ENCODE measurements at regions not wholly inside any gene's neighbourhood (a gene's known extent, or its start where the extent isn't known, plus 50 kb on each side); places are given as distances from the start of the nearest gene placed in this dataset.
A peak's percentile ranks its signal among the peaks of the same experiment; 100 is the strongest.

DNA sequence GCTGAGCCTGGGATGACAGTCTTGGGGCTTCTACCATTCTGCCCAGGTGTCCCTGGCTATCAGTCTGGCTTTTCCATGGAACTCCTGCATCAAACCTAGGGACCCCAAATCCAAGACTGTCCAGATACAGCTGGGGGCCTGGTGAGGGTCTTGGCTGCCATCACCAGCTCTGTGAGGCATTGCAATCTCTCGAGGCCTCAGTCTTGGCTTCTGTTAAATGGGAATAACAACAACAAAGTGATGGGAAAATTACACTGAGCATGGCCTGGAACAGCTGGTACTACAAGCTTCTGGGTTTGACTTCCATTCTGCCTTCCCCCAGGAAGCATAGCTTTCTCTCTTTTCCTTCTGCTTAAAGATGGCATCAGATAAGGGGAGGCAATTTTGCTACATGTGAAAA is 50.0 kb upstream of the LCTL start:
- no peak for DNase-seq (ENCODE audit: low spot score)

DNA sequence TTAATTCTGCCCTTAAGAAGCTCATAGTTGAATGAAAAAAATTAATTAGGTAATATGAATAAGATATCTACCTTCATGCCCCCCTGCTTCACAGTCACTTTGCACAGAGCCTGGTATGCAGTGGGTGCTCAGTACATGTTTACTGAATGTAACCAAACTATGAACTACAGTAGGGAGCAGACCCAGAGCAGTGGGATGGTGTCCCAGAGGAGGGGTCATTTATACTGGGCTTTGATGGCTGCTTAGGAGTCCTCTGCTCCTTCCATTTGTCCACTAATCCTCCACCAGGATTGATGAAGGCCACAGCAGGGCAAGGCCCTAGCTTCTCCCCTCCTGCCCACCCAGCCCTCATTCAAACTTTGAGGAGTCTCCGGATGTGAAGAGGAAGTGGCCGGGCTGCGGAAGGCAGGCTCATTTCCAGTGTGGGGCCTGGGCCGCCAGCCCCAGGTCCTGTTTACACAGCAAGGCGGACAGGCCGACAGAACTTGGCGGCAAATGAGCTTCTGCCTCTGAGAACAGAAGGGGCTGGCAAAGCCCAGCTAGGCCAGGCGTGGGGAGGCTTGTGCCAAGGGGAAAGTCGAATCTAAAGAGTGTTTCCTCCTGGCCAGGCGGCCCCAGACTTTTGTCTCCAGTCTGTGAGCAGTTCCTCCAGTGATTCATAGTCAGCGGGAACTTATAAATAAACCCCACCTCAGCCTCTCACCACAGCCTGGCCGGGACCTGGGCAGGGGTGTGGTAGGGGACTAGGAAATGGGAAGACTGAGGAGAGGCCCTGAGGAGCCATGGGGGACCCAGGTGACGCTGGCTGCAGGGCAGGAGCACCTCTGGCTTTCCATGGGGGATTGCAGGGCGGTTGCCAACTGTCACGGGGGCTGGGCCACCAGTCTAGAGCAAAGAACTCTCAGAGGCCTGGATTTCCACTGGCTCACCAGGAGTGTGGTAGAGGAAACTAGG is 51.6 kb upstream of the LCTL start:
- DNase-seq (ENCODE audit: low spot score): peak; percentile 76

DNA sequence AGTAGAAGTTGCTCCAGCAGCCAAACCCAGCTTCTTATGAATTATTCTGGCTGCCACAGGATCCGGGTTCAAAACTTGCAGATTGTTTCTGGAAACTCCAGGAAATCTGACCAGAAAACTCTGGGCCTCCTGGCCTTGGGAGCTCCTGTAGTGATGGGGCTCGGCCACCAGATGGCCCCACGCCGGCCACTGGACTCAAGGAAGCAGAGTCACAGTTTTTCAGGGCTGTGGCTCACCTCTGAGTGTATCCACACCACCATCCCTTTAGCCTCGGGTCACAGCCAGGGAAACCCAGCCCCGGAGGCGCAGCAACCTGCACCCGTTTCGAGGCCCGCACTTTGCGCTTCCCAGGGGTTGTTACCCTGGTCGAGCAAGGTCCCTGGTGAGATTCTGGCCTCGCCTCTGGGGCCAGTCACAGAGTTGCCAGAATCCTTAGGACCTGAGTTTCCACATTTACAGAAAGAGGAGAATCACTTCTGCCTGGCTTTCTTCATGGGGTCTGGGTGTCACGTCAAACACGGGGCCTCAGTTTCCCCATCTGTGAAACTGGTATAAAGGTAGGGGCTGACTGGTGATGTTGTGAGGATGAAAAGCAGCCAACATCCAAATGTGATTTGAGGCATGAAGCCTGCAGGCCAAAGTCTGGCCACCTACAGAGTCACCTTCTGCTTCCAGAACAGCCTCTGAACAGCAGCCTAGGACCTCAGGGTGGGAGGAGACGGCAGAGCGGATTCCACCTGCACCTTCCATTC is 53.5 kb upstream of the LCTL start:
- DNase-seq (ENCODE audit: low spot score): peak; percentile 90

DNA sequence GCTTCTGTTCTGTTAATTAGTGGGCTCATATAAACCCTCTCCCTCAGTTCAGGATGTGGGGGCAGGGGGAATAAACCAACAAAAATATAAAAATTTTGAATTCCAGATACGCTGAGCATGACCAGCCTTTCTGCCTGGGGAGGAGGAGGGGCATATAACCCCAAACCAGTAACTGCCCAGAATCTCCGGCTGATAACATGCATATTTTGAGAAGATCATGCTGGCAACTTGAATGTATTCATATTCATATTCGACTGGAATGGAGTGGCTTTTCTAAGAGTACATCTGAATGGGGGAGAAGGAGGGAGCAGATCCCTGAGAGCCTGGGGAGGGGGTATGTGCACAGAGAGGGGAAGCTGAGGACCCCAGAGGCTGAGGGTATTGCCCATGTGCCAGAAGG is 54.5 kb upstream of the LCTL start:
- DNase-seq (ENCODE audit: low spot score): no peak

DNA sequence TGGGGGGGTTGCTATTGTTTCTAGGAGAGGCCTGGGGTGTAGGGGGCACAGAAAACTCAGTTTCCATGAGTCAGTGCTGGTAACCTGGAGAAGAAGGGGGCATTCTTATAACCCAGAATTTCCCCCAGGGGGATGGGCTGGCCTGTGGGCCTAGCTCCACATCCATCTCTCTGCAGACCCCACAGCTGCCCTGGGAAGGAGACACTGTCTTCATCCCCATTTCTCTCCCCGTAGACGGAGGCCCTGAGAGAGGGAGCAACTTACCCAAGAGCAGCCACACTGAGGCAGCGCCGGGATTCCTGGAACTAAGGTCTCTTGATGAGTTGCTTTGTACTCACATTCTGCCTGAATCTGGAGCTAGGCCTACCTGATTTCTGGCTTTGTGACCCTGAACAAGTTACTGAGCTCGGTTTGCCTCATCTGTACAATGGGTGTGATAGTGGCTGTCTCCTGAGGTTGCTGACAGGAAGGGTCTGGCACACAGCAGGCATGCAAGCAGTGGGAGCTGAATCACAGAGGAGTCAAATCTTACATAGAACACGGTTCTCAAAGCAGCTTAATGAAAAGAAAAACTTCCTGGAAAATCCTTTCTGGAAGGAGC is 55.0 kb upstream of the LCTL start:
- DNase-seq (ENCODE audit: low spot score): no peak

DNA sequence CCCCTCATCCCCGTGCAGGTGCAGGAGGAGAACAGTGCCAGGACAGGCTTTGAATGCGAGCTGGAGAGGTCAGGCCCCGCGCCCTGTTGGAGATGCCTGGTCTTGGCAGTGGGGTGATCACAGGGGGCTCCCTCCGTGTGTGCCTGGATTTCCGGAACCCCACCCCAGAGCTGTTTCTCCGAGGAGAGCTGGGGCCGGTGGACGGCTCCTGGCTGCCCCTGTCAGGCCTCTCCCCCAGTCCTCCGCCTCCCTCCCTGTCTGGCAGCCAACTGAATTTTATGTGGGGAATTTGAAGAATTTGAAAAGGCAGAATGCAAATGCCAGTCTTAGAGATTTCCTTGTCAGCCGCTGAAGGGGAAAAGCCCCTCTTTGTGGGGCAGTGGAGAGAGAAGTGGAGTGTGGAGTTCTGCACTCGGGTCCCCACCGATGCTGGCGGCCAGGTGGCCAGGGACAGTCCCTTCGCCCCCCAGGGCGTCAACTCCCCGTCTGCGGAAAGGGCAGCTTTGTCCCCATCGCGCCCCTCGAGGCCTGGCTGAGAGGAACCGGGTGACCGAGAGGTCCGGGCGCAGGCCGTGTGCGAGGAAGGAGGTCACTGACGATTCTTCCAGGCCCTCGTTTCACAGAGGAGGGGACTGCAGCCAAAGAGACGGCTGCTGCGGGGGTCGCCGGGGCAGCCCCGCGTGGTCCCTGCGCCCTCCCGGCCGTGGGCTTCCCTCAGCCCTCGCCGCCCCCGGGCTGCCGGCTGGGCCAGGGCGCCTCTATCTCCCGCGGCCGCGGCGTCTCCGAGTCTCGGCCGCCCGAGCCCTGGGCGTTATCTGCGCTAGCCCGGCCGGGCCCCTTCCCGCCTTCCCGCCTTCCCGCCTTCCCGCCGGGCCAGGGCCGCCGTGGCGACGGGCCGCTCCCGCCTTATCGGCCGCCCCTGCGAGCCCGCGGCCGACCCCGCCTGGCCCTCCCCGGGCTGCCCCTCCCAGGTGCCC is 56.0 kb upstream of the LCTL start:
- DNase-seq (ENCODE audit: low spot score): peak; percentile 48

DNA sequence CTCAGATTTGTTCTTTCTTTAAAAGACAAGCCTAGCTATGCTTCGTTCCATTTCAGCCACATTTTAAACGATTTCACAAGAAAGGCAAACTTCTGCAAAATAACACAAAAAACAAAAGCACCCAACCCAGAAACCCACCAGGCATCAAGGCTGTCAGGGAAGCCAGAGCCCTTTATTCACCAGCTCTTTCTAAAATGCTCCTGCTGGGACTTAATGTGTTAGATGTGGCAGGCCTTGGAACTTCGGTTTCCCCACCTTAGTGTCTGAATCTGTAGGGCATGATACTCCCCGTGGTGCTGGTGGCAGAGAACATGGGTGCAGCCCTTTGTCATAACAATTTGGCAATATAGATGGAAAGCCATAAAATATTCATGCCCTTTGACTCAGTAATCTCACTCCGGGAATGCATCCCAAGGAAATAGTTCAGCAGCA is 56.8 kb upstream of the LCTL start:
- DNase-seq (ENCODE audit: low spot score): no peak

DNA sequence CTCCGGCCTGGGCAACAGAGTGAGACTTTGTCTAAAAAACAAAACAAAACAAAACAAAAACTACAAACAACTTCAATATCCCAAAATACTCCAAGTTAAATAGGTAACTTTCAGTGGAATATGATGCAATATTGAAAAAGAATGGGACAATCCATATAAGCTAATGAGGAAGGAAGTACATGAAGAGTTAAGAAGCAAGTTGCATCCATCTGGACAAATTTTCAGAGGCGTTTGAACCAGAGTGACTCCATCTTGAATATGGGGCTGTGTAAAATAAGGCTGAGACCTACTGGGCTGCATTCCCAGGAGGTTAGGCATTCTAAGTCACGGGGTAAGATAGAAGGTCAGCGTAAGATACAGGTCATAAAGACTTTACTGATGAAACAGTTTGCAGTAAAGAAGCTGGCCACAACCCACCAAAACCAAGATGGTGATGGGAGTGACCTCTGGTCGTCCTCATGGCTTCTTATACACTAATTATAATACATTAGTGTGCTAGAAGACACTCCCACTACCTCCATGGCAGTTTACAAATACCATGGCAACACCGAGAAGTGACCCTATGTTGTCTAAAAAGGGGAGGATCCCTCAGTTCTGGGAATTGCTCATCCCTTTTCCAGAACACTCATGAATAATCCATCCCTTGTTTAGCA is 58.1 kb upstream of the LCTL start:
- DNase-seq (ENCODE audit: low spot score): no peak

DNA sequence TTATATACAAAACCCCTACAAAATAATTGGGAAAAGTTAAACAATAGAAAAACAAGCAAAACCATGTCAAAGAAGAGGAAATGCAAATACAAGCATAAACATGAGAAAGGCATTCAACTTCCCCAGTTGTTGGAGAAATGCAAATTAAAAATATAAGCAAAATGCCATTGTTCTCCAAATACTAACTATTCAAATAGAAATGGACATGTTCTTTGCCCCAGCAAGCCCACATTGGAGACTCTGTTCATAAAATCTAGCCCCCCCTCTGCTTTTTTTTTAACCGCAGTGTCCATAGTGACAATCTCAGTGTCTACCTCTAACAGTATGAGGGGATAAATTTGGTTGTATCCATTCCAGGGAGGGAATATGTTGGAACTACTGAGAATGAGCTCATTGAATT is 59.7 kb upstream of the LCTL start:
- DNase-seq (ENCODE audit: low spot score): no peak

DNA sequence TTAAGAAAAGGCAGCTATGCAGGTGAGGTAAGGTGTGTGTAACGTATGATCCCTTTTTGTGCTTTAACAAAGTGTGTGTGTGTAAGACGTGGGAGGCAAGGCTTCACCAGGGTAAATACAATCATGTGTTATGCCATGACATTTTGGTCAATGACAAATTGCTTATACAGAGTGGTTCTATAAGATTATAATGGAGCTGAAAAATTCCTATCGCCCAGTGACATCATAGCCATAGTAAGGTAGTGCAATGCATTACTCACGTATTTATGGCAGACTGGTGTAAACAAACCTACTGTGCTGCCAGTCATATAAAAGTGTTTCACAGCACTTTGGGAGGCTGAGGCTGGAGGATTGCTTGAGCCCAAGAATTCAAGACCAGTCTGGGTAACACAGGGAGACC is 60.2 kb upstream of the LCTL start:
- DNase-seq (ENCODE audit: low spot score): no peak

DNA sequence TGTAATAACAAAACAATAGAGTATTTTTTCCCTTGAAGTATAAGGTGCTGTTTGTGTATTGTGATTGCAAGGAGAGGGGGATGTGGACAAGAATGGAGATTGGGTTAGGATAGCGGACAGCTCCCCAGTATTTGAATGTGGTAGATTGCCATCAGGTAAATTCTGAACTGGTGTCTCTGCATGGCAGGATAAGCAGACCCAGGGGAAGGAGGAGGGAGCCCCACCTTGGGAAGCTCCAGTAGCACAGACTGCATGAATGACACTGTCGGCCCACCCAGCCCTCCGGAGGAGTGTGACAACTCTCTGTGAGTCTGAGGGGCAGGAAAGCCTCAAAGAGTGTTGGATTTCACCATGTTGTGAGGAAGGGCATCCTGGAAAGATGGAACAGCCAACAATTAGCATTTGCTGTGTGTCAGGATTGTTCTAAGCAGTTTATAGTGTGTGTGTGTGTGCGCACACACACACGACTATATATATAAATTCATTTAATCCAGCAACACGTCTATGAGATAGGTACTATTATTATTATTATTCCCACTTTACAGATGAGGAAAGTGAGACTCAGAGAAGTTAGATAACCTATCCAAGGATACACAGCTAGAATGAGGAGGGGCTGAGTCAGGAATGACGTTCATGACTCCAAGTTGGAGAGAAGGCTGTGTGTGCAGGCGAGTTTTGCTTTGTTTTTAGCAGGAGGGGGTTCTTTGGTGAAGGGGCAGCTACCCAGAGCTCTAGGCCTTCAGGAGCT is 63.4 kb upstream of the LCTL start:
- DNase-seq (ENCODE audit: low spot score): no peak

DNA sequence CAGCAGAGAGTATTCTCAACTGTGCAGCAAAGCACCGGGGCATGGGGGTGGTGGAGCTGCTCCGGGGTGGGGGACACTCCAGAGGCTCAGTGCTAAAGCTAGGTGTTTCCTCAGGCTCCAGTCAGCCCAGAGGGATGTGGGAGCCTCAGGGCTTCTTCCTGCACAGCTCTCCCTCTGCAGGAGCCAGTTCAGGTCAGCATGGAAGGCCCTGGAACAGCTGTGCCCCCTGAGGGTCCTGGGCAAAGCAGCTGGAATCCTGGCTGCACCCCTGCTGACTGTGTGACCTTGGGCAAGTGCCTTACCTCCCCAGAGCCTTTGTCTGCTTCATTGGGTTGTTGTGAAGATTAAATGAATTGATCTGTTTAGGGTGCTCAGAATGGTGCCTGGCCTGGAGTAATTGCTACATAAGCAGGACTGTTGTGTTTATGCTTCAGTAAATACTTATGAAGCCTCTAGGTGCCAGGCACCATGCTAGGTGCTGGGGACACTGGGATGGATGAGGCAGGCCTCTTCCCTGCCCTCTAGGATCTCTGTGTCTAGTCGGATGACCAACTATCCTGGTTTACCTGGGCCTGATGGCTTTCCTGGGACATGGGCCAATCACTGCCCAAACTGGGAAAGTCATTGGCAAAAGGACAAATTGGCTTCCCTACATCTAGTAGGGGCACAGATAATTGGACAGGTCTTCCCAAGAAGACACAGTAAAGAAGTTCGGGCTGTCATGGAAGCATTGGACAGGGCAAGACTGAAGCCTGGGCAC is 64.2 kb upstream of the LCTL start:
- DNase-seq (ENCODE audit: low spot score): no peak

DNA sequence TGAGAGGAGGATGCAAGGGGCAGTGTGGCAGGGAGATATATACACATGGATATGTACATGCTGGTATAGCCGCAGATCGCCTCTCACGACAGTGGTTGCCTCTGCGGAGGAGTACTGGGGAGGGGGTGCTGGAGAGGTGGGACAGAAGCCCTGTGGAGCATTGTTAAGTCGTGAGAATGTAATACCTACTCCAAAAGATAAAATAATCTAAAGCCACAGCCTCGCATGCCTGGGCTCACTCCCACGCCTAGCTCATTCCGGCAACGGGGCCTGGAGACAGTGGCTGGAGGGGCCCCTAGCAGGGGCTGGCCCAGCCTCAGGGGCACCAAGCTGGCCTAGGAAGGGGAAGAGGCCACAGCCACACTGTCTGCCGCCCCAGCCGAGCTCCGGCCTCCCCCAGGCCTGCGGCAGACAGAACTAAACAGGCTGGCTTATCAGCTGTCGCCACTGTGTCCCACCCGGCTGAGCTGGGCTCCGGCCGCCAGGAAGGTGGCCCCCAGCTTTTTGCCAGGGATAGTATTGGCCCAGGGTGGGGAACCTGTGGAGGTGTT is 65.1 kb upstream of the LCTL start:
- no peak for DNase-seq (ENCODE audit: low spot score)

DNA sequence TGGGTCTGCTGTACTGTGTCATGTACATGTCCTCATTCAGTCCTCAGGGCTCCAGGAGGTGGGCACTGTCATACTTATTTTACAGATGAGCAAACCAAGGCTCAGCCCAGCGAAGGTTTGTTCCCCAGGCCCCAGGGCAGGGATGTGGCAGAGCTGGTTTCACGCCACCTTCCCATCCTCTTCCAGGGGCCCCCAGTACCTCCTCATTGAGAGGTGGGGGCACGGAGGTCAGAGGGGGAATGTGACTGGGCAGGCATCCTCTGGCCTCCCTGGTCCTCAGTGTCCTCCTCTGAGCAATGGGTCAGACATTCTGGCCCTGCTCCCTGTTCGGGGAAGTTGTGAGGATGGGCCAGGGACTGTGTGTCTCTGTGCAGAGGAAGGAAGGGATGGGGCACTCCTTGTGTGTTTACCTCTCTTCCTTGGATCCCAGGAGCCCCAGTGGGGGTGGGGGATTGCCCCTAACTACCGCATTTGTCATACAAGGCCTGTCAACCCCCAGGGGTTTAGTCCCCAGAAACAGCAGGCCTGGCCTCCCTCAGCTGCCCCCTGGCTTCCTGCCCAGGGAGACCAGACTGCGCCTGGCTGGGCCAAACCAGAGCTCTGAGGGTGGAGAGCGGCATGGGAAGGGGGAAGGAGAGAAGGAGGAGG is 65.9 kb upstream of the LCTL start:
- DNase-seq (ENCODE audit: low spot score): no peak

DNA sequence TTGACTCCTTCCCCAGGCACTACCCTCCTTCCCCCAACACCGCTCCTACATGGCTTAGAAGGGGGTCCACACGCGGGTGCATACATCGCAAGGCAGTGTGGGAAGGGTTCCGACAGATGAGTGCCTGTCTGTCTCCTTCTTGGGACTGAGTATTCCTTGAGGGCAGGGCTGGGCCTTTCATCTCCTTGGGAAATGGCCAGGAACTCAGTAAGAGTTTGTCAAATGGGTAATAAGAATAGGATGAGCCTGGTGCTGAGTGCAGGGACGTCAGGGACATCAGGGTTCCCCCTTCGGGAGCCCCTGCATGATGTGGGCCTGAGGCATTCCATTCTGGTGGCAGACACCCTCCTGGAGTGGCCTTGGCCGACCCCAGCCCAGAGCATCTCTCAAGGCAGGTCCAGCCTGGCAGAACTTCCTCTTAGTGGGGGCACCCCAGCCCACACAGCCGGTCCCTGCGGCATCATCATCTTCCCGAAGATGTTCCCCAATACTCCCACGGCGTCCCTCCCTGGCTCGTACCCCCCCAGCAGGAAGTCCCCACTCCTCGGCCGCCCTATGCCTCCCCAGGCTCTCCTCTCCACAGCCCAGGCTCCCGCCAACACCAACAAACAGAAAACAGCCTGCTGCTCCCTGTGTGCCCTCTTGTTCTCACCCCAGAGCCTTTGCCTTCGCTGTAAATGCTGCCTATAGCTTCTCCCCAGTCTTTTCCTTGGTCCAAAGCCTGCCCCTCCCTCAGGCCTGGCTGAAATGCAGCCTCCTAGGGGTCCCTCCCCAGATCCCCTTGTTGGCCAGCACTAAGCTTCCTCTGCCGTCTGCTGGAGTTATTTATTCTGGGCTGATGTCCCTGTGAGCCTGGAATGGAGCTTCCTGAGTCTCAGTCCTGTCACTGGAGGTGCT is 67.5 kb upstream of the LCTL start:
- no peak for DNase-seq (ENCODE audit: low spot score)

DNA sequence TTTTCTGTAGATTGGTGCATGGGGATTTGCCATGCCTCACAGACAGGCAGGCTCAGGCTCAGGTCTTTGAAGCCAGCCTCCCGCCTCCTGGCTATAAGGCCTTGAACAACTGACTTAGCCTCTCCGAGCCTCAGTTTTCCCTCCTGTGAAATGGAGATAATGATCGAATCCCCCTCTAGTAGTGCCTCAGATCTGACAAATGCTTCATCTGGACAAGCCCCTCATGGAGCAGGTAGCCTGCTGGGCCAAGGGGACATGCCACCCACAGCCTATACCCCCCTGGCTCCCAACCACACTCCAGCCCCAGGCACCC is 68.1 kb upstream of the LCTL start:
- no peak for DNase-seq (ENCODE audit: low spot score)

DNA sequence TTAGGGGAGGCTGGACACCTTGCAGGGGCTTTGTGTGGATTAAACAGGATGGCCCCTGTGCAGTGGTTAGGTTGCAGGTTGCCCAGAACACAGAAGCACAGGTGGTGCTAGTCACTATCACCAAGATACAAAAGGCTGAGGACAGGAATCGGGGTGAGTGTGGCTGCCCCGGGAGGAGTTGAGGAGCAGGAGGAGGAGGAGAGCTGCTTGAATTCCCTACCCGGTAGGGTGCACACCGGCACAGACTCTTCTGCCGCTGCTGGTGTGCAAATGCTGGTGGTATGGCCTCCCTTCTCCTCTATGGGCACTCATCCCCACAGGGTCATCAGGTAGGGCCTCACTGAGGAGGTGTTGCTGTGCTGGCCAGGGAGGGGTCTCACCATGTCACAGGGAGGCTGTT is 67.5 kb upstream of the SMAD6 start:
- DNase-seq (ENCODE audit: low spot score): no peak

DNA sequence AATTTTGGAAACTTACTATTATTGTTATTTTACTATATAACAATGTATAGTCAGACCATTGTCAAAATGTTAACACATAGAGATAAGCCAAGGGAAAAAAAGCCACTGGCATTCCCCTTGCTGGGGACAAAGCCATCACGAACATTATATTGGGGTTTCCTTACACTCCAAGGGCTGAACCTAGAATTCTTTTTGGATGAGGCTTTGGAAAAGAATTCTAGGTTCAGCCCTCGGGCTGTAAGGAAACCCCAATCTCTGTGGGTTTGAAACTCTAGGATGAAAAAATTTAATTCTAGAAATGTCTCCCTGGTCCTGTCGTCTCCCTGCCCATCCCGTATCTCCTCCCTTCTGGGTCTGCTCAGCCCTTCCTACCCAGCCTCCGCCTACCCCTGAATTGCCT is 67.0 kb upstream of the SMAD6 start:
- DNase-seq (ENCODE audit: low spot score): no peak
